ENCODE measurements at regions not wholly inside any gene's neighbourhood (a gene's known extent, or its start where the extent isn't known, plus 50 kb on each side); places are given as distances from the start of the nearest gene placed in this dataset.

DNA sequence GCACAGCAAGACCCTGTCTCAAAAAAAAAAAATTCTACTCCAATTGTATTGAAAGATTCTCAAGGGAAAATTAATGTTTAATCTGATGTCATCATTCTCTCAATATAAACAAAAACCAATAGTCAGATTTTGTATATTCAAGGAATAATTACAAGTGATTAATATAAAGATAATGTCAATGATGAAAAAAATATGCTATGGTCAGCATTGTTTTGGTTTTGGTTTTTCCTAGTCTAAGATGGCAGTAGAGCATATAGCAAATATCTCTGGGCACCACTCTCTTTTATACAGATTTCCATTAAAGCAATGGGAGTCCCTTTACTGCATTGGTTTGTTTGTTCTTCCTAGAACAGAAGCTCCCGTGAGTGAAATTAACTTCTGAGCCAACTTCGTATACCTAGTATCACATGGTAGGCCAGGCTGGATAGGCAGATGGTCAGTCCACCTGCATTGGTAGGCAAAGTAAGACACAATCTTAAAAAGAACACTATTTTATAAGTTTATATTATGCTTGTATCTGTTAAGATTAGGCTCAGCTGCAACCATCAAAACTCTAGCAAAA, 523.8 kb upstream of the JARID2 start:
- ChIA-PET CTCF (no interaction called here), POLR2A (ENCODE audit: unreplicated experiment) (no interaction called here)
- no peaks in the 10 kb centered on the region for H3K36me3 ChIP-seq (ENCODE audit: low read depth)
- DNase-seq, result no peak
- H3K79me2 ChIP-seq (ENCODE audit: low read depth), result no peaks in the 10 kb centered on the region
- H3K4me2 ChIP-seq, result no peak overlapping the region
- intact Hi-C loops (cut with micrococcal nuclease; ENCODE audit: unreplicated experiment), result no loop called here
- no peaks in the 10 kb centered on the region for H3K27me3 ChIP-seq (ENCODE audit: insufficient read depth, low read depth)
- no TSS peak for BruUV-seq (replicated peaks)
- no peak overlapping the region for H3K4me3 ChIP-seq
- H3K9me3 ChIP-seq (ENCODE audit: insufficient read depth, low read depth), result no peaks in the 10 kb centered on the region; the same call in 1 of the 2 replicates
- peak overlapping the region; percentile 61 for H3K27ac ChIP-seq
- H4K20me1 ChIP-seq (ENCODE audit: insufficient read depth), result no peaks in the 10 kb centered on the region
- H3K4me1 ChIP-seq (replicated peaks; ENCODE audit: insufficient read depth), result peaks cover 20% of the 10 kb centered on the region
- H3K9me2 ChIP-seq (ENCODE audit: insufficient read depth), result no peaks in the 10 kb centered on the region
- H3F3A ChIP-seq (ENCODE audit: insufficient read depth, low read depth), result peaks cover 15% of the 10 kb centered on the region; the same call in 1 of the 2 replicates
- H2AFZ ChIP-seq, result no peak overlapping the region
- no peak for TF ChIP-seq EZH2 (IDR thresholded peaks at IDR 0.05; ENCODE audit: low read depth)
- TF ChIP-seq, protein P1, sequence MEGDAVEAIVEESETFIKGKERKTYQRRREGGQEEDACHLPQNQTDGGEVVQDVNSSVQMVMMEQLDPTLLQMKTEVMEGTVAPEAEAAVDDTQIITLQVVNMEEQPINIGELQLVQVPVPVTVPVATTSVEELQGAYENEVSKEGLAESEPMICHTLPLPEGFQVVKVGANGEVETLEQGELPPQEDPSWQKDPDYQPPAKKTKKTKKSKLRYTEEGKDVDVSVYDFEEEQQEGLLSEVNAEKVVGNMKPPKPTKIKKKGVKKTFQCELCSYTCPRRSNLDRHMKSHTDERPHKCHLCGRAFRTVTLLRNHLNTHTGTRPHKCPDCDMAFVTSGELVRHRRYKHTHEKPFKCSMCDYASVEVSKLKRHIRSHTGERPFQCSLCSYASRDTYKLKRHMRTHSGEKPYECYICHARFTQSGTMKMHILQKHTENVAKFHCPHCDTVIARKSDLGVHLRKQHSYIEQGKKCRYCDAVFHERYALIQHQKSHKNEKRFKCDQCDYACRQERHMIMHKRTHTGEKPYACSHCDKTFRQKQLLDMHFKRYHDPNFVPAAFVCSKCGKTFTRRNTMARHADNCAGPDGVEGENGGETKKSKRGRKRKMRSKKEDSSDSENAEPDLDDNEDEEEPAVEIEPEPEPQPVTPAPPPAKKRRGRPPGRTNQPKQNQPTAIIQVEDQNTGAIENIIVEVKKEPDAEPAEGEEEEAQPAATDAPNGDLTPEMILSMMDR (conservative IDR thresholded peaks at IDR 0.05), result no peak

DNA sequence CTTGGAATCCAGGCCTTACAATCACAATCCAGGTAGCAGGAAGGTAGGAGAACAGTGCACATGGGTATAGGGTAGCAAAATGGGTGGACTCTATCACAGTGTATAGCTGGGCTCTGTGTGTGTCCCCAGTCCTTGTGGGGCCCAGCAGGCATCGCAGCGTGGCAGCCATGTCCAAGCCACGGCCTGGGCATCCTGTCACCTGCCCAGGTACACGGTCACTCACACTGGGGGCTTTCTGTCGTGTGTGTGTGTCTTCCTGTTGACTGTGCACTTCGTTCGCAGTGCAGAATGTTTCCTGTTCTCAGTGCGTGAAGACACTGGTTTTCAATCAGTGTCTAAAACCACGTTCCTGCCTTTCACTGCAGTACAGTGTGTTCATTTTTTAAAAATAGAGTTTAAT, 523.2 kb upstream of the JARID2 start:
- CTCF ChIA-PET, result no interaction called here
- intact Hi-C loops (cut with micrococcal nuclease; ENCODE audit: unreplicated experiment), result no loop called here
- Histone ChIP-seq H2AFZ (no peak overlapping the region), H3K36me3 (ENCODE audit: low read depth) (no peaks in the 10 kb centered on the region), H3K79me2 (ENCODE audit: low read depth) (no peaks in the 10 kb centered on the region), H3K9me2 (ENCODE audit: insufficient read depth) (no peaks in the 10 kb centered on the region), H3K27me3 (ENCODE audit: insufficient read depth, low read depth) (no peaks in the 10 kb centered on the region), H3K4me1 (replicated peaks; ENCODE audit: insufficient read depth) (peaks cover 20% of the 10 kb centered on the region), H3F3A (ENCODE audit: insufficient read depth, low read depth) (peaks cover 15% of the 10 kb centered on the region; the same call in 1 of the 2 replicates), H3K27ac (no peak overlapping the region), H3K4me3 (no peak overlapping the region), H4K20me1 (ENCODE audit: insufficient read depth) (no peaks in the 10 kb centered on the region), H3K9me3 (ENCODE audit: insufficient read depth, low read depth) (no peaks in the 10 kb centered on the region; the same call in 1 of the 2 replicates), H3K4me2 (no peak overlapping the region)
- no peak for DNase-seq
- no peak for TF ChIP-seq EZH2 (IDR thresholded peaks at IDR 0.05; ENCODE audit: low read depth)
- TF ChIP-seq, protein P1 (conservative IDR thresholded peaks at IDR 0.05), result no peak
- POLR2A ChIA-PET (ENCODE audit: unreplicated experiment), result no interaction called here
- no TSS peak for BruUV-seq (replicated peaks)

- ChIA-PET POLR2A (ENCODE audit: unreplicated experiment) (no interaction called here), CTCF (interaction anchor here (0.5 kb wide), 1 partner anchor 9 kb away, joined by 20 read pairs; no protein-coding TSS in a partner anchor)
- H3K36me3 ChIP-seq (ENCODE audit: low read depth), result no peaks in the 10 kb centered on the region
- TF ChIP-seq EZH2 (IDR thresholded peaks at IDR 0.05; ENCODE audit: low read depth), result no peak
- TF ChIP-seq, protein P1 (conservative IDR thresholded peaks at IDR 0.05), result no peak
- no peak overlapping the region for H3K27ac ChIP-seq
- DNase-seq, result no peak
- no peak overlapping the region for H3K4me3 ChIP-seq
- no peak overlapping the region for H2AFZ ChIP-seq
- no peaks in the 10 kb centered on the region for H3K27me3 ChIP-seq (ENCODE audit: insufficient read depth, low read depth)
- no peaks in the 10 kb centered on the region for H3K9me2 ChIP-seq (ENCODE audit: insufficient read depth)
- intact Hi-C loops (cut with micrococcal nuclease; ENCODE audit: unreplicated experiment), result no loop called here
- H3K4me2 ChIP-seq, result no peak overlapping the region
- no TSS peak for BruUV-seq (replicated peaks)
- H3K9me3 ChIP-seq (ENCODE audit: insufficient read depth, low read depth), result no peaks in the 10 kb centered on the region; the same call in 1 of the 2 replicates
- H4K20me1 ChIP-seq (ENCODE audit: insufficient read depth), result no peaks in the 10 kb centered on the region
- H3F3A ChIP-seq (ENCODE audit: insufficient read depth, low read depth), result peaks cover 15% of the 10 kb centered on the region; the same call in 1 of the 2 replicates
- H3K79me2 ChIP-seq (ENCODE audit: low read depth), result no peaks in the 10 kb centered on the region
- peaks cover 20% of the 10 kb centered on the region for H3K4me1 ChIP-seq (replicated peaks; ENCODE audit: insufficient read depth)
Measured at GRCh38 chr6:14723535-14724086, 522.3 kb upstream of the JARID2 start.
